ENCODE measurements at regions not wholly inside any gene's neighbourhood (a gene's known extent, or its start where the extent isn't known, plus 50 kb on each side); places are given as distances from the start of the nearest gene placed in this dataset.
"Not testable (repeated sequence)": the region's sequence is repeated elsewhere in the genome, so short reads cannot be mapped to it uniquely, and the experiment has no call there.

DNA sequence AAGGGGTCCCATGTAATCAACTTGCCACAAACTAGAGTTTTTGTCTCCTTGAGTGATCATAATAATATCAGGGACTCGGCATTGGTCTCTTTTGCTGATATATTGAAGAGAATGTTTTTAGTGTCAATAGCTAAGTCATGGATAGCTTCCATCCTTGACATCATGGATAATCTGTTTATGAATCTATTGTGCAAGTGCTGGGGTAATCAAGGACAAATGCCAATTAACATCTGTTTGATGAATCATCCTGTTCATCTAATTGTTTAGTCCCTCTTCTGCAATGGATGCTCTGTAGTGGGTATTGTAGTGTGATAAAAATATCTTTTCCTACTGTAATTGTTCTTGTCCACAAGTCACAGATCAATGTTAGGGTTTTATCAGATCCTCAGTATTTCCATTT lies 607.5 kb upstream of the SEMA6A start:
- DNase-seq (ENCODE audit: low read depth, low spot score): no peak

DNA sequence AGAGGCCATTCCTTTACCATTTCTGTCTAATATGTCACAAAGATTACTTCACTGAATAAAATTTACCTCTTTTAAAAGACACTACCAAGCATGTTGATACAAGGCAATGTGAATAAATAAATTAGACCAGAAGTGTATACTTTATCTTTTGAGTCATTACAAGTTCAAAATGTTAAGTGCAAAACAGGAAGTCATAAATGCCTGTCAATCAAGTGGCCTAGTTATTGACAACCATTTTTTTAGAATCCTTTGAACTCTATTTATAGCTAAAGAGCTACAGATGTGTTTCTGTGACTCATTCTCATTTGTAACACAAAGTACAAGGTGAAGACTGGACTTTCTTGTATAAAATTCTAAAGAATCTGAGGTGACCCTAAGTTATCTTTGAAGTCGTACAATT lies 602.7 kb upstream of the SEMA6A start:
- DNase-seq (ENCODE audit: low read depth, low spot score): no peak

DNA sequence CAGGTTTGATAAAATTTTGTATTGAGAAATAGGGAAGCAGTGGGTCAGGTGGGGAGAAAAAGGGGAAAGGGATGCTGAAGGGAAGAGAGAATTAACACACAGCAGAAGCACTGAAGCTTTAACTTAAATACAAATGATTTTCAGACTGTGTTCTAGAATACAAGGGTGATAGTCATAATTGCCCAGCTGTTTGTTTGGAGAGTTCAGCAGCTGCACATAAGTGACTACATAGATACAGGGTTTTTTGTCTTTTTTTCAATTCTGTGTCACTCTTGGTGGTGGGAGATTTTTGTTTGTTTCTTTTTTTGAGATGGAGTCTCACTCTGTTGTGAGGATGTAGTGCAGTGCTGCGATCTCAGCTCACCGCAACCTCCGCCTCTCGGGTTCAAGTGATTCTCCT lies 590.4 kb upstream of the SEMA6A start:
- no peak for DNase-seq (ENCODE audit: low read depth, low spot score)

DNA sequence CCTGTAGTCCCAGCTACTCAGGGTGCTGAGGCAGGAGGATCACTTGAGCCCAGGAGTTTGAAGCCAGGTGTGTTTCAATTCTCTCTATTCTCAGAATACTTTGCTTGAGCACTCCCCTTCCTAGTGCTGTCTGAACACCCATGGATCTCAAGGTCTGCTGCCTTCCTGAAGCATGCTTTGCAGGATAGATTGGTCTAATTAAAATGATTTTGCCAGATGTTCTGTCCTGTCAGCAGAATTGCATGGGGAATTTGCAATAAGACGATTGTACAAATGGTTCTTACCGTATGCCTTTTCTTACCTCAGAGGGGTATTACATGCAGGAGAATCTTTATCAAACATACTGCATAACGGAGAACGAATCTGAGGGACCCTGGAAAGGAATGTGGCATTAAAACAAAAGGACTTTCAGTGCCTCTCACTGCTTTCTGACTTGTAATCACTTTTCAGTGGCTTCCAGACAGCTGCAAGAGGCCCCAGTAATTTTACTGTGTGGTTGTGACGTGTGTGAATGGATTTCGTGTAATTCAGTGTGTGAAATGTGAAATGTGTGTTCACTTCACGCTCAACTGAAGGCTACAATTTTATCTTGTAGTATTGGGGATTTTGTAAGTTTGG lies 587.2 kb upstream of the SEMA6A start:
- no peak for DNase-seq (ENCODE audit: low read depth, low spot score)

DNA sequence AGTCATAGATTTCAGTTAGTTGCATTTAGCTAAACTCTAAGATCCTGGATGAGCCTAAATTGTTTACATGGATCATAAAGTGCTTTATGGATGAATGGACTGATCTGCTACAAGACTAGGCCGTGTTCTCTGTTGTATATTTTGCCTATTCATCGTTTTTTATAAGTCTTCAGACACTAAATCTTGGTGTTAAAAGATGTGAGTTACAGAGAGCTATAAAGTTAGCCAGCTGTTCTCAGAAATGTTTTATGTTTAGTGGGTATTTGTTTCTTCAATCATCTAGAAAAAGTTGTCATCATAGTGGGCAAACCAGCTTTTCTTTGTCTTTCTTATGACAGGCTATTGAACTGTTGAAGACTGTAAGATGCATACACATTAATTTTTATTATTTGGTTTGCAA lies 585.8 kb upstream of the SEMA6A start:
- no peak for DNase-seq (ENCODE audit: low read depth, low spot score)

DNA sequence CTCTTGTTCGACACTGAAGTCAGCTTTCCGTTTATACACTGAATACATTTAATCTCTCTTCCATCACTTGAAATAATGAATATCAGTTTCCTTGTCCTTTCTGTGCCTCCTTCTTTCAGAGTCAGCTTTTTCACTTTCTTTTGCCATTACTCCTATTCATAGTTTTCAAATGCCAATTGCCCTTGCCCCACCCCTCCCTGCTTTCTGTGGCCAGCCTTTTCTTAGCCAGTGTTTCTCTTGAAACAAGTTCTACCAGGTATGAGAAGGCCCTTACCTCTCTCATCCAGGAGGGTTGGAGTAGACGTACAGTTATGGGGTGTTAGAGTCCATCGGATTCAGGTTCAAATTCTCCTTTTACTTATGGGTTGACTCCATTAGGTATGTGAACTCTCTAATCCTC lies 574.7 kb upstream of the SEMA6A start:
- DNase-seq (ENCODE audit: low read depth, low spot score): no peak

DNA sequence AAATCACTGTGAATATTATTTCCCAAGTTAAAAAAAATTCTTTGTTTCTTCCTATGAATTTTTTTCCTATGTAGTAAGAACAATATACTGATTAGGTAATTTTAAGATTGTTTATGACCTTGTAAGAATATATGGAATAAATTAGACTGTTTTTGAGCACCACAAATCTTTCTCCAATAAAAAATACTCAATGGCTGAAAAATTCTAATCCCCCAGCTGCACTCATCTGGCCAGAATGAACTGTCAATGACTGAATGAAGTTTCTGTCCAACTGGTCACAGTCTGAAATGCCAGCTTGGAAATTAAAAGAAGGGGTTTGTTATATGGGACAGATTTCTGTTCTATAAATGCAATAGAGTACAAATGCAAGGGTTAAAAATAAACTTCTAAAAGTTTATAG lies 569.5 kb upstream of the SEMA6A start:
- no peak for DNase-seq (ENCODE audit: low read depth, low spot score)

DNA sequence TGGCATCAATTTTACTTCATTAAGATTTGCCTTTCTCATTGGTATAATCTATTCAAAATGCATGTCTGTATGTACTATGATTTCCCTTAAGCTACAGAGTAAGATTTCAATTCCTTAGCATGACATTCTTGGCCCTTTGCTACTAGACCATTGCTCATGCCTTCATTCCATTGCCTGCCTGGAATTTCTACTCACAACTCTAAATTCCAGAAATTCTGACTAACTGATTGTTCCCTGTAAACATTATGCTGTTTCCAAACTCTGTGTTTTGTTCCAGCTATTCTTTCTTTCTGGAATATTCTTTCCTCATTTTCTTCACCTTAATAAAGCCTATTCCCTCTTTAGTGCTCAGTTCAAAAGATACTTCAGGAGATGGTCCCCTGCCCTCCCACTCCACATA lies 568.8 kb upstream of the SEMA6A start:
- no peak for DNase-seq (ENCODE audit: low read depth, low spot score)

DNA sequence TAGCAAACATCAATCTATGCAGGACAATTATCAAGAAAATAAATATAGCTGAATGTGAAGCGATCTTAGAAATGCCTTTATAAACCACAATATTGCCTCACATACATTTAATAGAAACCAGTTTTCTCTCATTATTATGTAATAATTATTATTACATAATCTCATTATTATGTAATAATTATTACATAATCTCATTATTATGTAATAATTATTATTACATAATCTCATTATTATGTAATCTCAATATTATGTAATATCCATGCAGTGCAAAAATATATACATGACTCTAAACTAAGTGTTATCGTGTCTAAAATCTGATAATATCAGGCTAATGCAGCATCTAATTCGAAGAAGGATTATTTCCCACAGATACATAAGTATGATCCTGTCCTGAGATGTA lies 563.9 kb upstream of the SEMA6A start:
- DNase-seq (ENCODE audit: low read depth, low spot score): no peak

DNA sequence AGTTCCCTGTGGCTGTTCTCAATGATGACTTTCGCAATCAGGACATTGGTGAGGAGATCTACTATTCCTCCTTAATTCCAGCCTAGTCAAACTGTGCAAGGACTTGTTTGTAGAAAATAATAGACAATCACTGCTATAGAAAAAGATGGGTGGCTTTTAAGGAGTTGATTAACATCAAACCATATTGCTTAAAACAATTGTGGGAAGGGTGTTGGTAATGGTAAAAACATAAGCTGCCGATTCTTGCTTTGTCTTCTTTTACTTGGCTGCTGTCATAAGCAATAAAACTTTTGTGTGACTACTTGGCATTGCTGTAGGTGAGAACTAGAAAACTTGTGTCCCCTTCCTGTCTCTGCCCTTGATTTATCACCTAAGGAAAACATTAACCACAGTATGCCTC lies 561.2 kb upstream of the SEMA6A start:
- DNase-seq (ENCODE audit: low read depth, low spot score): no peak

DNA sequence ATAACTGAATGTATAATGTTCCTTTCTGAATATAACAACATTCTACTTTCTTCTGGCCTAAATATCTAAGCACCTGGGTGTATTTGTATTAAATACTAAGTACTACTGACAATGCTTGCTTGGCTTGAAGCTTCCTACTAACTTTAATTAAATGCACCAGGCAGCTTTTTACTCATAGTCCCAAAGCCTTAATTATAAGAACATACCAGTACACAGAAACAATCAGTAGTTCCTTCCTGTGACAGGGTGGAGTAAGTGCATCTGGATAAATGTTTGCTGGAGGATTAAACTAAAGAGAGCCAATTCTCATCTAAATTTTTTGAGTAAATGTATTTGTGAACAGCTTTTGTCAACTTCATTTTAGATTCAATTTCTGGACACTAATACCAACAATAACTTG lies 558.6 kb upstream of the SEMA6A start:
- no peak for DNase-seq (ENCODE audit: low read depth, low spot score)

DNA sequence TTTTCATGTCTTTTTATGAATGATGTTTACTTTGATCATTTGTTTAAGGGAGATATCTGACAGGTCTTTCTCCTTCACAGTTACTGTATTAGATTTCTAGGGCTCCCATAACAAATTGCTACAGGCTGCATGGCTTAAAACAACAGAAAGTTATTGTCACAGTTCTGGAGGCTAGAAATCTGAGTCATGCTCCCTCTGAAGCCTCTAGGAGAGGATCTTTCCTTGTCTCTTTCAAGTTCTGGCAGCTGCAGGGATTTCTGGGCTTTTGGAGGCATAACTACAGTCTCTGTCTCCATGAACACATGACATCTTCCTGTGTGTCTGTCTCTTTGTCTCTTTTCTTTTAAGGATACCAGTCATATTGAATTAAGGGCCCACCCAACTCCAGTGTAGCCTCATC lies 557.3 kb upstream of the SEMA6A start:
- no peak for DNase-seq (ENCODE audit: low read depth, low spot score)

DNA sequence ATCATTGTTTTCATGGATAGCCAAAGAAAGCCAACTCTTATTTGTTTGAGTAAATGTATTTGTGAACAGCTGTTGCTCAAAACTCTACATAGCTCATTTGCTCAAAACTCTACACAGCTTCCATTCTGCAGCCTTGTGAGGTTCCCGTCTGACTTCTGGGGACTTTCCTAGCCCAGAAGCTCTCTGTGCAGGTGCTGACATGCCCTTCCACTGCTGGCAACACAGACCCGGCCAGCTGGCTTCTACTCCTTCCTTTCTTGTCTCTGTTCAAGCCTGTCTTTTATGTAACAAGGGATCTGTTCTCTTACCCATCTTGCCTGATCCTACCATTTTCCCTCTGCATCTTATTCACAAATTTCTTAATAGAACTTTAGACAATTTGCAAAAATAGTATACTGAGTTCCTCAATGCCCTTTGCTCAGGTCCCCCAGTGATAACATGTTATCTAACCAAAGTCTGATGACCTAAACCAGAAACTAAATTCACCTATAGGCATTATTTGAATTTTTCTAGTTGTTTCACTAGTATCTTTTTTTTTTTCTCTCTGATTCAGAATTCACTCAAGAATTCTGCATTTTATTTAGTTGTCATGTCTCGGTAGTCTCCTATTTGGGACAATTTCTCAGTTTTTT lies 556.5 kb upstream of the SEMA6A start:
- DNase-seq (ENCODE audit: low read depth, low spot score): no peak

DNA sequence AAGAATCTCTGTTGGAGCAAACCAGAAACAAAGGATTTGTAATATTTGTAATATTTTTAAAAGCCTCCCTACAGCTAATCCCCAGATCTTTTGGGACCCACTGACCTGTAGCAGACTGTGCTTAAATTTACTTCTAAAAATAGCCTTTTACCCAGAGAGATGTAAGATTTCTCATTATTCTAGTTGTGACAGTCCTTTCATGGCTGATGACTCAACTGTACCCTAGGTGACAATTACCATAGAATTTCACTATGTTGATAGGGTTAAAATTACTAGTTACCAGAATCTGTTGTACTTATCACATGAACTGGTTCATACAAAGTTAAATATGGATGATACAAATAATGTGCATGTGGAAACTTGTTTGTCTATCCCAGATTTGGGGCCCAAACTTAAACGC lies 543.9 kb upstream of the SEMA6A start:
- DNase-seq (ENCODE audit: low read depth, low spot score): no peak

DNA sequence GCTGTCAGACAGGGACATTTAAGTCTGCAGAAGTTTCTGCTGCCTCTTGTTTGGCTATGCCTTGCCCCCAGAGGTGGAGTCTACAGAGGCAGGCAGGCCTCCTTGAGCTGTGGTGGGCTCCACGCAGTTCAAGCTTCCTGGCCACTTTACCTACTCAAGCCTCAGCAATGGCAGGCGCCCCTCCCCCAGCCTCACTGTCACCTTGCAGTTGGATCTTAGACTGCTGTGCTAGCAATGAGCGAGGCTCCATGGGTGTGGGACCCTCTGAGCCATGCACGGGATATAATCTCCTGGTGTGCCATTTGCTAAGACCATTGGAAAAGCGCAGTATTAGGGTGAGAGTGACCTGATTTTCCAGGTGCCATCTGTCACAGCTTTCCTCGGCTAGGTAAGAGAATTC lies 542.7 kb upstream of the SEMA6A start:
- DNase-seq (ENCODE audit: low read depth, low spot score): not testable (repeated sequence)

DNA sequence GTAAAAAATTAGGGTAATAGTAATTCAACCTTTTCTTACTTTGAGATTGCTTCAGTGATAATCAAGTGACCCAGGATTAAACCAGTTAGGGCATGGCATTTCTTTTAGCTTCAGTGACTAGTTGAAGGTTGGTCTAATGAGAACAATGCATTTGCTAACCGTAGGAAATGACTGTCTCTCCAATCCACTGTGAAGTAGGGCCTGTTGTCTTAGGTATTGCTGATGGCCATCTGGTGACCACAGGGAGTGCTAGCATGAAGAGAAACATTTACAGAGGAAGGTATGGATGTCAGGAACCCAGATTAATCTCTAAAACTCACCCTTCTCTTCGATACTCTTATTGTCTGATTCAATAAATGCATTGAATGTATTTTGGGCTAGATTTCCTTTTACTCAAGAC lies 535.9 kb upstream of the SEMA6A start:
- DNase-seq (ENCODE audit: low read depth, low spot score): no peak

DNA sequence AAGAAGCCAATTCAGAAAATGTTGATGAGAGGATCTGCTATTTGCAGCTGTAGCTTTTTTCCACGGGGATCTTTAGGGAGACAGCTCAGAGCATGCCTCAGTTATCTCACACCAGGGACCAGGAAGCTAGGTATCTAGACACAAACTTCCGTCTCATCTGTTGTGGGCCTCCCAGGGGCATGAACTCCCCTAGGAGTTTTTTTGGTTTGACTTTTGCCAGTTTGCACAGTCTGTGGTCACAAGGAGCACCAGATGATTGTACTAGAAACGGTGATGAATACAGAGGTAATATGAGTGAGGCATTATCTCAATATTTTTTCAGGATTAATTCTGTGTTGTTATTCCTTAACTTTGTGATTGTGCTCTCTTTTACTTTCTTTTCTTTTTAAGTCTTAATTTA lies 533.2 kb upstream of the SEMA6A start:
- no peak for DNase-seq (ENCODE audit: low read depth, low spot score)

DNA sequence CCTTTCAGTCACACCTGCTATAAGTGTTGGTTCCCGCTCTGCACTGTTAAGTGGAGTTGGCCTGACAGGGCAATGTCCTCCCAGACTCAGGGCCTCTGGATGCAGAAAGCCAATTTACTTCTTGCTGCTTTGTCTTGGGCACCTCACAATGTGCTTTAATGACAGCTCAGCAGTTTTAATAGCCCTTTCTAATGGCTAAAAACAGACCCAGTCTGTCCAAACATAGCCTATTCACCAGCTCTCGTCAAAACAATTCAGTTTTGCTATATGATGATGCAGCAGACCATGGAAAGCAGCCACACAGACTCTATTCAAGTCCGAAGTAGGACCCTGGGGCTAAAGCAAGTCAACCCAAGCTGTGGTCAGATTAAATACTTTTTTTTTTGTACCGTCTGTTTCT lies 529.1 kb upstream of the SEMA6A start:
- no peak for DNase-seq (ENCODE audit: low read depth, low spot score)

DNA sequence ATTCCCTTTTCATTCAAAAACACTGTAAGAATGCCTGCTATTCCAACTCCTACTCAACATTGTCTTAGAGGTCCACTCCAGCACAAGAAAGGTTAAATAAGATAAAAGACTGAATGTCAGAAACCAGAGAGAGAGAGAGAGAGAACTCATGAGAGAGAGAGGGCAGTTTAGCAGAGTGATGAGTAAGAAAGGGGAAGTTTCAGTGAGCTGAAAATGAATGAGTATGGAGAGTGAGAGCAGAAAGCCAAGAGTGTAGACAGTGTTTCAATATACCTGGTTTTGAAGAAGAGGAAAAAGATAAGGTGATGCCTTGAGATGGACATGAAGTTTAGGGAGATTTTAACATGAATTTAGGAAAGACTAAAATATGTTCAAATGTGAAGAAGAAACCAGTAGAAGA lies 528.0 kb upstream of the SEMA6A start:
- no peak for DNase-seq (ENCODE audit: low read depth, low spot score)

DNA sequence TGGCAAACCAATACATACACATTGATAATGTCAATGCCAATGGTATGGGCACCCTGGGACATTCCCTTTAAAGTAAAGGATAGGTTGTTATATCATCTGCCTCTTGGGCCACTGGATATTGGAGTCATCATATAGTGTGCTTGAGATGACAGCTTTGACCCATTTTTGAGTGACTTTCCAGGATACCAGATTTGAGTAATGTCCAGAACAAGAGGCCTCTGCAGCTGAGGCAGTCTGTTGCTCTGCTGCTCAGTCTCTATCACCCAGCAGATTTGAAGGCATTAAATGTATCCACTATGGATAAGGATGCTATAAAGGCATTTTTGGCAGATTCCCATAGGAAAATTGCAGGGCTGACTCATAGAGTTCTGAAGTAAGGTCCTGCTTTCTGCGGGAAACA lies 525.6 kb upstream of the SEMA6A start:
- no peak for DNase-seq (ENCODE audit: low read depth, low spot score)

DNA sequence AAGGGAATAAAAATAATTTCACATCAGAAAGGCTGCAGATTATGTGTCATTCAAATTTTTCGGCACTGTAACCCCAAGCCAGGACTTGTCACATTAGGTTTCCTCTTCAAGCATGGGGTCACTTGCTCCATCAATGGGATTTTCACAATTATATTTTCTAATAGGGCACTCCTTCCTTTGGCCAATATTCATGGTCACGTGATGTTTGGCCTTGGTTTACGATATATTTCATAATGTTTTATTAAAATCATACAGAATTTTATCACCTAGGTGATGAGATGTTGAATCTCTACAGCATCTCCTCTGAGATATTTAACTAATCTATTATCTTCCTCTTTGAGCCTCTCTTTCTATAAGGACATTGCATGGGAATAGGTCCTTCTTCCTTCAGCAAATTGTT lies 523.5 kb upstream of the SEMA6A start:
- no peak for DNase-seq (ENCODE audit: low read depth, low spot score)

DNA sequence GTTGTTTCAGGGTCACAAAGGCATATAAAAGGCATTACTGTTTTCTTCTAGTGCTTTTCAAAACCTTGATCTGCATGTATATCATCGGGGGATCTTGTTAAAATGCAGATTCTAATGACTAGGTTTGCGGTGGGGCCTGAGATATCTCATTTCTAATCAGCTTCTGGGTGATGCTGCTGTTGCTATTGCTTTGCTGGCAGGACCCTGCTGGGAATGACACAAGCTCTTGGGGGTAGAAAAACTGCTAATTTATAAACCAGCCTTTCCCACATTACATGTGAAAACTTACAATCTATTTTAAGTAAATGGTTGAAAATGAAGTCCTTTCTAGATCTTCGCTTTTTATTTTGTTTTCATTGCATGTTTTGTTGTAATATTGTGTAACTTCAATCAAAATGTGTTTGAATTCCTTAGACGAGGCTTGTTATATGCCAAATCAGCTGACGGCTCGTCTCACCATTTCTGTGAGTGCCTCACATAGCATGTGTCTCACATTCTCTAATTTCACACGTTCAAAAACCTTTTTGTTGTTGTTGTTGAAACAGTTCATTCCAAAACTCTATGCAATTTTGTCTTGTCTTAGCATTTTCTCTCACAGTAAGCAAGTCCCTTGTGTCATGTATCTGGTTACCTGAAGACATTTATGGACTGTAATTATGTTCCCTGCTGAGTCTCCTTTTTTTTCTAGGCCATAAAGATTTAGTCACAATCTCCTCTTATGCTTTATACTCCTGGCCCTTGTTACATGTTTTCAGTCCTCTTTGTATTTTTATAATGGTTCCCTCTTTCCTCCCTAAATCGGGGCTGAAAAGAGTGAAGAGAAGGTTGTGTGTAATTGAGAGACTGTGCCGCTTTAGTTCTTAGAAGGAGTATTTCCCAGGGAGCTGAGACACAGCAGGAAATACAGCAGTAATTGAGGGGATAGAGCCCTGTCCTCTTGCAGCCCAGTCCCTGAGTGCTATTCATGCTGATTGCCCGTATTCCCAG lies 521.0 kb upstream of the SEMA6A start:
- DNase-seq (ENCODE audit: low read depth, low spot score): no peak
